ENCODE measurements at regions not wholly inside any gene's neighbourhood (a gene's known extent, or its start where the extent isn't known, plus 50 kb on each side); places are given as distances from the start of the nearest gene placed in this dataset.

DNA sequence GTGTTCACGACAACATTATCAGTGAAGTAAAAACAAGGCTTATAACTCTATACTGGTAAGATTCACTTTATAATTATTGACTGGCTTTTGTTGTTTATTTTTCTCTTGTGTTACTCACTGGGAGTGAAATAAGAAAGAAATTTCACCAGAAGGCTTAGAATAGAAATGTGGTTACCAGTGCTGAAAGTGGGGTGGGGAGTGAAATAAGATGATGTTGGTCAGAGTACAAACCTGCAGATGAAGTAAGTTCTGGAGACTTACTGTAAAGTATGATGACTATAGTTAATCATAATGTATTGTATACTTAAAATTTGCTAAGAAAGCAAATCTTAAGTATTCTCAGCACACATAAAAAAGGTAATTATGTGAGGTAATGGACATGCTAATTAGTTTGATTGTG is 198.4 kb downstream of the KLHL28 start:
- CTCF ChIA-PET (ENCODE audit: low intra/inter-chr PET ratio, low total read pairs), result no interaction called here
- ATAC-seq (no peak), FAIRE-seq (no peak), DNase-seq (ENCODE audit: low spot score) (no peak)
- H3K27ac ChIP-seq (ENCODE audit: extremely low read length, insufficient read depth, low read length), result no peak overlapping the region
- no peaks in the 10 kb centered on the region for H3K27me3 ChIP-seq (ENCODE audit: control insufficient read depth in 1 of 2, insufficient read depth in 2 of 2, low read length in 2 of 2)
- no peaks in the 10 kb centered on the region for H3K36me3 ChIP-seq (replicated peaks in 1 of 2; ENCODE audit: control insufficient read depth in 1 of 2, insufficient read depth in 2 of 2, low read length in 2 of 2)
- intact Hi-C loops (cut with micrococcal nuclease; ENCODE audit: unreplicated experiment) (no loop called here), in situ Hi-C loops (cut with HindIII; ENCODE audit: extremely low pct_ligation_motif_present, low pct_unique_long_range_greater_than_20kb) (no loop called here)
- H3K9ac ChIP-seq (ENCODE audit: insufficient read depth, low read depth, low read length), result no peak overlapping the region
- POLR2A ChIA-PET, result no interaction called here
- no peak overlapping the region for H2AFZ ChIP-seq (ENCODE audit: low read length)
- H3K4me3 ChIP-seq (replicated peaks in 1 of 3; ENCODE audit: insufficient read depth in 1 of 3, low read depth in 2 of 3, low read length in 3 of 3), result no peak overlapping the region
- H4K20me1 ChIP-seq (ENCODE audit: insufficient read depth, low read length), result no peaks in the 10 kb centered on the region
- H3K4me2 ChIP-seq (ENCODE audit: low read depth, low read length), result no peak overlapping the region
- BruUV-seq (replicated peaks), result no TSS peak
- H3K4me1 ChIP-seq (ENCODE audit: insufficient read depth, low read length), result no peaks in the 10 kb centered on the region
- WGBS (ENCODE audit: low lambda C conversion rate), result 0% methylated on average over 1 of the region's 1 CpG
- no peaks in the 10 kb centered on the region for H3K9me3 ChIP-seq (ENCODE audit: low read length)
- H3K79me2 ChIP-seq (ENCODE audit: insufficient read depth, low read length), result no peaks in the 10 kb centered on the region
- no peak for TF ChIP-seq NFYB (CRISPR knock-in tag; IDR thresholded peaks at IDR 0.05)
- TF ChIP-seq SAP130 (CRISPR knock-in tag; IDR thresholded peaks at IDR 0.05; ENCODE audit: low read depth), result no peak
- TF ChIP-seq PCBP1 (IDR thresholded peaks at IDR 0.05; ENCODE audit: borderline replicate concordance, low read depth, low read length), result no peak
- TF ChIP-seq, protein P1, sequence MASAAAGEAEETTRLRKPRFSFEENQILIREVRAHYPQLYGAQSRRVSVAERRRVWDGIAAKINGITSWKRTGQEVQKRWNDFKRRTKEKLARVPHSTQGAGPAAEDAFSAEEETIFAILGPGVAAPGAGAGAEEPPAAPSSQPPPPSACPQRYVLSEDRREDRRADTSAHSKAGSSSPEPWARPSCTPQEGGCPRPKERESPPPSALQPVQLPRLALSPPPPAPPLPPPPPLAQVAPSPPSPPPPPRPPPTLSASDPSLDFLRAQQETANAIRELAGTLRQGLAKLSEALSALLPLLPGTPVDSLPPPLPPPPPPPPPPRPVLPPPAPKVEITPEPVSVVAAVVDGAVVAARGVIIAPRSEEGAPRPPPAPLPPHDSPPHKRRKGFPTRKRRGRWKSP (CRISPR knock-in tag; IDR thresholded peaks at IDR 0.05), result no peak
- TF ChIP-seq RELA (CRISPR knock-in tag; IDR thresholded peaks at IDR 0.05), result no peak
- TF ChIP-seq ZBTB20 (CRISPR knock-in tag; IDR thresholded peaks at IDR 0.05; ENCODE audit: borderline replicate concordance, low read depth), result no peak
- TF ChIP-seq, protein P2, sequence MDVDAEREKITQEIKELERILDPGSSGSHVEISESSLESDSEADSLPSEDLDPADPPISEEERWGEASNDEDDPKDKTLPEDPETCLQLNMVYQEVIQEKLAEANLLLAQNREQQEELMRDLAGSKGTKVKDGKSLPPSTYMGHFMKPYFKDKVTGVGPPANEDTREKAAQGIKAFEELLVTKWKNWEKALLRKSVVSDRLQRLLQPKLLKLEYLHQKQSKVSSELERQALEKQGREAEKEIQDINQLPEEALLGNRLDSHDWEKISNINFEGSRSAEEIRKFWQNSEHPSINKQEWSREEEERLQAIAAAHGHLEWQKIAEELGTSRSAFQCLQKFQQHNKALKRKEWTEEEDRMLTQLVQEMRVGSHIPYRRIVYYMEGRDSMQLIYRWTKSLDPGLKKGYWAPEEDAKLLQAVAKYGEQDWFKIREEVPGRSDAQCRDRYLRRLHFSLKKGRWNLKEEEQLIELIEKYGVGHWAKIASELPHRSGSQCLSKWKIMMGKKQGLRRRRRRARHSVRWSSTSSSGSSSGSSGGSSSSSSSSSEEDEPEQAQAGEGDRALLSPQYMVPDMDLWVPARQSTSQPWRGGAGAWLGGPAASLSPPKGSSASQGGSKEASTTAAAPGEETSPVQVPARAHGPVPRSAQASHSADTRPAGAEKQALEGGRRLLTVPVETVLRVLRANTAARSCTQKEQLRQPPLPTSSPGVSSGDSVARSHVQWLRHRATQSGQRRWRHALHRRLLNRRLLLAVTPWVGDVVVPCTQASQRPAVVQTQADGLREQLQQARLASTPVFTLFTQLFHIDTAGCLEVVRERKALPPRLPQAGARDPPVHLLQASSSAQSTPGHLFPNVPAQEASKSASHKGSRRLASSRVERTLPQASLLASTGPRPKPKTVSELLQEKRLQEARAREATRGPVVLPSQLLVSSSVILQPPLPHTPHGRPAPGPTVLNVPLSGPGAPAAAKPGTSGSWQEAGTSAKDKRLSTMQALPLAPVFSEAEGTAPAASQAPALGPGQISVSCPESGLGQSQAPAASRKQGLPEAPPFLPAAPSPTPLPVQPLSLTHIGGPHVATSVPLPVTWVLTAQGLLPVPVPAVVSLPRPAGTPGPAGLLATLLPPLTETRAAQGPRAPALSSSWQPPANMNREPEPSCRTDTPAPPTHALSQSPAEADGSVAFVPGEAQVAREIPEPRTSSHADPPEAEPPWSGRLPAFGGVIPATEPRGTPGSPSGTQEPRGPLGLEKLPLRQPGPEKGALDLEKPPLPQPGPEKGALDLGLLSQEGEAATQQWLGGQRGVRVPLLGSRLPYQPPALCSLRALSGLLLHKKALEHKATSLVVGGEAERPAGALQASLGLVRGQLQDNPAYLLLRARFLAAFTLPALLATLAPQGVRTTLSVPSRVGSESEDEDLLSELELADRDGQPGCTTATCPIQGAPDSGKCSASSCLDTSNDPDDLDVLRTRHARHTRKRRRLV (CRISPR knock-in tag; IDR thresholded peaks at IDR 0.05), result no peak
- no peak for TF ChIP-seq ZNF772 (CRISPR knock-in tag; IDR thresholded peaks at IDR 0.05)
- no peak for TF ChIP-seq ZNF33A (CRISPR knock-in tag; IDR thresholded peaks at IDR 0.05; ENCODE audit: borderline replicate concordance)
- TF ChIP-seq, protein P3, sequence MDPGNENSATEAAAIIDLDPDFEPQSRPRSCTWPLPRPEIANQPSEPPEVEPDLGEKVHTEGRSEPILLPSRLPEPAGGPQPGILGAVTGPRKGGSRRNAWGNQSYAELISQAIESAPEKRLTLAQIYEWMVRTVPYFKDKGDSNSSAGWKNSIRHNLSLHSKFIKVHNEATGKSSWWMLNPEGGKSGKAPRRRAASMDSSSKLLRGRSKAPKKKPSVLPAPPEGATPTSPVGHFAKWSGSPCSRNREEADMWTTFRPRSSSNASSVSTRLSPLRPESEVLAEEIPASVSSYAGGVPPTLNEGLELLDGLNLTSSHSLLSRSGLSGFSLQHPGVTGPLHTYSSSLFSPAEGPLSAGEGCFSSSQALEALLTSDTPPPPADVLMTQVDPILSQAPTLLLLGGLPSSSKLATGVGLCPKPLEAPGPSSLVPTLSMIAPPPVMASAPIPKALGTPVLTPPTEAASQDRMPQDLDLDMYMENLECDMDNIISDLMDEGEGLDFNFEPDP (CRISPR knock-in tag; conservative IDR thresholded peaks at IDR 0.05), result no peak
- TF ChIP-seq, protein P4, sequence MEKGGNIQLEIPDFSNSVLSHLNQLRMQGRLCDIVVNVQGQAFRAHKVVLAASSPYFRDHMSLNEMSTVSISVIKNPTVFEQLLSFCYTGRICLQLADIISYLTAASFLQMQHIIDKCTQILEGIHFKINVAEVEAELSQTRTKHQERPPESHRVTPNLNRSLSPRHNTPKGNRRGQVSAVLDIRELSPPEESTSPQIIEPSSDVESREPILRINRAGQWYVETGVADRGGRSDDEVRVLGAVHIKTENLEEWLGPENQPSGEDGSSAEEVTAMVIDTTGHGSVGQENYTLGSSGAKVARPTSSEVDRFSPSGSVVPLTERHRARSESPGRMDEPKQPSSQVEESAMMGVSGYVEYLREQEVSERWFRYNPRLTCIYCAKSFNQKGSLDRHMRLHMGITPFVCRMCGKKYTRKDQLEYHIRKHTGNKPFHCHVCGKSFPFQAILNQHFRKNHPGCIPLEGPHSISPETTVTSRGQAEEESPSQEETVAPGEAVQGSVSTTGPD (CRISPR knock-in tag; IDR thresholded peaks at IDR 0.05), result no peak
- no peak for TF ChIP-seq EZH2 (conservative IDR thresholded peaks at IDR 0.05; ENCODE audit: low read depth, low read length)
- no peak for TF ChIP-seq NFRKB (IDR thresholded peaks at IDR 0.05)
- TF ChIP-seq, protein P5, sequence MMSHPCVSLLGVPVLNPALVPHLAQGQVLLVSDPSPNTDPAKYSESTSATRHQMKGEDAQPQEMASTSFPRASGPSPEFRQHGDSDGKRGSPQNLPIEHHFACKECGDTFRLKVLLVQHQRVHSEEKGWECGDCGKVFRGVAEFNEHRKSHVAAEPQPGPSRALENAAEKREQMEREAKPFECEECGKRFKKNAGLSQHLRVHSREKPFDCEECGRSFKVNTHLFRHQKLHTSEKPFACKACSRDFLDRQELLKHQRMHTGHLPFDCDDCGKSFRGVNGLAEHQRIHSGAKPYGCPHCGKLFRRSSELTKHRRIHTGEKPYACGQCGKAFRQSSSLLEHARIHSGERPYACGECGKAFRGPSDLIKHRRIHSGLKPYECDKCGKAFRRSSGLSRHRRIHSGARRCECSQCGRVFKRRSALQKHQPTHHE (CRISPR knock-in tag; IDR thresholded peaks at IDR 0.05; ENCODE audit: borderline replicate concordance), result no peak
- TF ChIP-seq, protein P6, sequence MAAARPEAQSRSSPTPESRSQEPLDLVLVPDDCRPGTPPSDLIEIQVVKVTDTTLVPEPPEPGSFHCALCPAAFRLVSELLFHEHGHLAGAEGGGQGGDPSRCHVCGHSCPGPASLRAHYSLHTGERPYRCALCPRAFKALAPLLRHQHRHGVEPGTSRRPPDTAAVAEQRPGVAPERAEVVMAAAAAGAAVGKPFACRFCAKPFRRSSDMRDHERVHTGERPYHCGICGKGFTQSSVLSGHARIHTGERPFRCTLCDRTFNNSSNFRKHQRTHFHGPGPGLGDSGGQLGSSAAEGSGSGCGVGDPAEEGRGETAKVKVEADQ (CRISPR knock-in tag; IDR thresholded peaks at IDR 0.05; ENCODE audit: borderline replicate concordance), result no peak

Data from HepG2 (cell line).